Mesenchymal stem cell (in vitro differentiated cells and primary cell): ENCODE measurements at regions not wholly inside any gene's neighbourhood (a gene's known extent, or its start where the extent isn't known, plus 50 kb on each side); places are given as distances from the start of the nearest gene placed in this dataset.

ENCODE experiments used
- DNase-seq: peaks from one replicate; pipeline ENCODE4 v3.0.0-alpha.2; 2013
- H2AFZ ChIP-seq: one replicate; pipeline ENCODE4 v1.6.1; 2013; ENCODE audit warnings: low read depth, mild to moderate bottlenecking, control low read depth, inconsistent platforms, low read length, moderate library complexity
- H2AK5ac ChIP-seq: 2 replicates; pipeline ENCODE4 v1.6.1; 2013; ENCODE audit warnings: low read length, moderate library complexity, mild to moderate bottlenecking, inconsistent platforms; ENCODE audit not compliant: severe bottlenecking
- H2BK120ac ChIP-seq: one replicate; pipeline ENCODE4 v1.6.1; 2013; ENCODE audit warnings: low read depth, mild to moderate bottlenecking, inconsistent platforms, low read length, moderate library complexity
- H2BK12ac ChIP-seq, 2 experiments: one replicate each; pipeline ENCODE4 v1.6.1; 2013; ENCODE audit warnings: inconsistent platforms in 2 of 2, low read length in 2 of 2, mild to moderate bottlenecking in 2 of 2, moderate library complexity in 2 of 2, control low read depth in 1 of 2
- H2BK15ac ChIP-seq: one replicate; pipeline ENCODE4 v1.6.1; 2013; ENCODE audit warnings: mild to moderate bottlenecking, low read depth, inconsistent platforms; ENCODE audit not compliant: poor library complexity, severe bottlenecking
- H2BK5ac ChIP-seq: 2 replicates; pipeline ENCODE4 v1.6.1; 2013; ENCODE audit warnings: low read depth, mild to moderate bottlenecking, low read length, control low read depth, inconsistent platforms; ENCODE audit not compliant: poor library complexity, severe bottlenecking
- H3K14ac ChIP-seq, 2 experiments: one replicate each; pipeline ENCODE4 v1.6.1; 2013; ENCODE audit warnings: inconsistent platforms in 2 of 2, low read length in 2 of 2, control low read depth in 1 of 2, mild to moderate bottlenecking in 1 of 2, moderate library complexity in 1 of 2
- H3K18ac ChIP-seq, 2 experiments: one replicate each; pipeline ENCODE4 v1.6.1; 2013; ENCODE audit warnings: inconsistent platforms in 2 of 2, low read length in 2 of 2, control low read depth in 1 of 2, low read depth in 1 of 2, mild to moderate bottlenecking in 1 of 2
- H3K23ac ChIP-seq, 2 experiments: one replicate each; pipeline ENCODE4 v1.6.1; 2013; ENCODE audit warnings: inconsistent platforms in 2 of 2, low read length in 2 of 2, mild to moderate bottlenecking in 2 of 2, moderate library complexity in 2 of 2, control low read depth in 1 of 2
- H3K27ac ChIP-seq: 2 replicates; pipeline ENCODE4 v1.5.1; 2013; ENCODE audit warnings: mild to moderate bottlenecking, moderate library complexity, low read length, control low read depth, inconsistent platforms; ENCODE audit not compliant: poor library complexity, severe bottlenecking
- H3K27me3 ChIP-seq, 2 experiments: 2 replicates each; pipeline versions ENCODE4 v1.6.1 to v1.7.0; 2013; ENCODE audit warnings: low read length in 2 of 2, mild to moderate bottlenecking in 2 of 2, moderate library complexity in 2 of 2, control low read depth in 1 of 2, inconsistent platforms in 1 of 2; ENCODE audit not compliant: control insufficient read depth in 1 of 2, insufficient read depth in 1 of 2
- H3K36me3 ChIP-seq, 2 experiments: 2 replicates each; pipeline versions ENCODE4 v1.6.1 to v1.7.0; 2013; ENCODE audit warnings: low read length in 2 of 2, control low read depth in 1 of 2, inconsistent platforms in 1 of 2, low read depth in 1 of 2, mild to moderate bottlenecking in 1 of 2; ENCODE audit not compliant: insufficient read depth in 2 of 2, control insufficient read depth in 1 of 2
- H3K4ac ChIP-seq, 2 experiments: one replicate each; pipeline ENCODE4 v1.6.1; 2013; ENCODE audit warnings: inconsistent platforms in 2 of 2, low read length in 2 of 2, mild to moderate bottlenecking in 2 of 2, moderate library complexity in 2 of 2, control low read depth in 1 of 2, low read depth in 1 of 2
- H3K4me1 ChIP-seq: 2 replicates; pipeline ENCODE4 v1.6.1; 2013; ENCODE audit warnings: low read depth, low read length, control low read depth; ENCODE audit not compliant: control insufficient read depth, insufficient read depth
- H3K4me2 ChIP-seq: 2 replicates; pipeline ENCODE4 v1.6.1; 2013; ENCODE audit warnings: low read length, mild to moderate bottlenecking, inconsistent platforms; ENCODE audit not compliant: poor library complexity, severe bottlenecking
- H3K4me3 ChIP-seq, 2 experiments: 2 replicates each; pipeline versions ENCODE4 v1.5.1 to v1.7.0; 2013; ENCODE audit warnings: low read length in 2 of 2, mild to moderate bottlenecking in 2 of 2, control low read depth in 1 of 2, low read depth in 1 of 2; ENCODE audit not compliant: insufficient read depth in 1 of 2
- H3K79me1 ChIP-seq: replicated peaks from 2 replicates; pipeline ENCODE4 v1.6.1; 2013; ENCODE audit warnings: mild to moderate bottlenecking, control low read depth, low read length, inconsistent platforms; ENCODE audit not compliant: poor library complexity, severe bottlenecking
- H3K9ac ChIP-seq: 2 replicates; pipeline ENCODE4 v1.7.0; 2013; ENCODE audit warnings: mild to moderate bottlenecking, low read length, moderate library complexity
- H3K9me3 ChIP-seq: 2 replicates; pipeline ENCODE4 v1.7.0; 2013; ENCODE audit warnings: mild to moderate bottlenecking, low read length; ENCODE audit not compliant: control insufficient read depth
- H4K8ac ChIP-seq: one replicate; pipeline ENCODE4 v1.6.1; 2013; ENCODE audit warnings: inconsistent platforms, mild to moderate bottlenecking, low read length, moderate library complexity
- H4K91ac ChIP-seq: one replicate; pipeline ENCODE4 v1.6.1; 2013; ENCODE audit warnings: mild to moderate bottlenecking, low read length, inconsistent platforms
- WGBS: methylation state at CpG from one replicate; pipeline ENCODE4 v1.1.7; 2013; ENCODE audit warnings: mixed read lengths; 5-methylcytosine and 5-hydroxymethylcytosine counted together

DNA sequence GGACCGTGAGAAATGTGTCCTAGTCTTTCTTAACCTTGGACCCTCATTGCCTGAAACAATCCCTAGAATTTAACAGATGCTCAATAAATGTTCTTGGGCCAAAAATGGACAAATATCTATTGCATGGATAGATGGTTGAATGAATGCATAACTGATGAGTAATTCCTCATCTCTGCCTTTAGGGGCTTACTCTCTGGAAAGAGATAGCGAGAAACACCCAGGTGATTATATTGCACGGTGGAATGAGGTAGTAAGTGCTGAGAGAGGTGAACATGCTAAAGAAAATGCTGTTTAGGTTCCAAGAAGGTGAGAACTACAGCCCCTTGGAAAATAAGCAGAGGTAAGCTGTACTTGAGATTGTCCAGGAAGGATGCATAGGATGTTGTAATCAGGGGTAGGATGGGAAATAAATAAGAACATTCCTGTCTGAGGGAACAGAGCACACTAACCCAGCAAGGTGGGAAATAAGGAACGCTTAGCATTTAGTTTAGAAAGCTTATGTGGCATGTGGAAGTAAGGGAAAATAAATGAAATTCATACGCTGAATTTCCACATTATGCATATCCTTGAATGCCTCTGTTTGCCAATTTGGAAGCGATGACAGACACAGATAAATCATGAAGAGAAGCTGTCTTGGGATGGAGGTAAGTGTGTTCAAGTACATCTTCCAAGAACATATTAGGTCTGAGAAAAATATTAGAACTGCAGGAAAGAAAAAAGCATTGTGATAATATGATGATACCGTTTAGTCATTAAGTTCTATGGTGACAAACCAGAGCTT lies 426.6 kb downstream of the ARHGEF28 start:
- H2AFZ ChIP-seq: no peak overlapping the region
- no peak overlapping the region for H3K18ac ChIP-seq
- H3K23ac ChIP-seq: no peak overlapping the region
- H3K36me3 ChIP-seq: no peaks in the 10 kb centered on the region
- H2BK5ac ChIP-seq: no peak overlapping the region
- H3K27ac ChIP-seq: no peak overlapping the region
- no peaks in the 10 kb centered on the region for H3K27me3 ChIP-seq
- H2BK120ac ChIP-seq: no peak overlapping the region
- H2AK5ac ChIP-seq: no peak overlapping the region
- no peak overlapping the region for H3K4me3 ChIP-seq
- H3K9me3 ChIP-seq: no peaks in the 10 kb centered on the region
- WGBS: 96% methylated on average over 7 of the region's 7 CpGs
- H2BK15ac ChIP-seq: no peak overlapping the region
- H4K8ac ChIP-seq: no peak overlapping the region
- DNase-seq: no peak
- H3K14ac ChIP-seq: no peak overlapping the region
- no peak overlapping the region for H4K91ac ChIP-seq
- no peak overlapping the region for H2BK12ac ChIP-seq
- H3K79me1 ChIP-seq: no peaks in the 10 kb centered on the region
- H3K9ac ChIP-seq: no peak overlapping the region
- no peaks in the 10 kb centered on the region for H3K4me1 ChIP-seq
- no peak overlapping the region for H3K4me2 ChIP-seq
- no peak overlapping the region for H3K4ac ChIP-seq

DNA sequence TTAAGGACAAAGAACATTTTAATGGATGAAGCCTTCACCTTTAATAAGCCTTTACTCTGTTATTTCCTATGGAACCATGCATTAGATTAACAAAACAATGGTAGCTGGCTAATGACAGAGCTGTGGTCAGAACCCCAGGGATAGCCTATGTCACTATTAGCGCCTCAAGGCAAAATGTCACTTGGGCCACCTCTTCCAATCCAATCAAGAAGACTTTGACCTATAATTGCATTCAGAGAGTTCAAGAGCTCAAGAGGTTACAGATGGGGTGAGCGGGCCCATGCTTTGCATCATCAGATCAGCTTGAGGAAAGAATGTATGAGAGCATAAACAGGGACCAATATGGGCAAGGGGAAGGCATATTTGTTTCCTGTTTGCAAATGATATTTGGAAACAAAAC lies 425.1 kb downstream of the ARHGEF28 start:
- Histone ChIP-seq H2BK5ac (no peak overlapping the region), H3K4me3 (no peak overlapping the region), H3K36me3 (no peaks in the 10 kb centered on the region), H2BK15ac (no peak overlapping the region), H3K14ac (no peak overlapping the region), H3K4me2 (no peak overlapping the region), H3K23ac (no peak overlapping the region), H3K27ac (no peak overlapping the region), H4K8ac (no peak overlapping the region), H2AFZ (no peak overlapping the region), H3K9ac (no peak overlapping the region), H2BK12ac (no peak overlapping the region), H3K4ac (no peak overlapping the region), H3K4me1 (no peaks in the 10 kb centered on the region), H4K91ac (no peak overlapping the region), H3K27me3 (no peaks in the 10 kb centered on the region), H3K9me3 (no peaks in the 10 kb centered on the region), H2BK120ac (no peak overlapping the region), H3K18ac (no peak overlapping the region), H3K79me1 (no peaks in the 10 kb centered on the region), H2AK5ac (no peak overlapping the region)
- no peak for DNase-seq
- WGBS: 95% methylated on average over 2 of the region's 2 CpGs

DNA sequence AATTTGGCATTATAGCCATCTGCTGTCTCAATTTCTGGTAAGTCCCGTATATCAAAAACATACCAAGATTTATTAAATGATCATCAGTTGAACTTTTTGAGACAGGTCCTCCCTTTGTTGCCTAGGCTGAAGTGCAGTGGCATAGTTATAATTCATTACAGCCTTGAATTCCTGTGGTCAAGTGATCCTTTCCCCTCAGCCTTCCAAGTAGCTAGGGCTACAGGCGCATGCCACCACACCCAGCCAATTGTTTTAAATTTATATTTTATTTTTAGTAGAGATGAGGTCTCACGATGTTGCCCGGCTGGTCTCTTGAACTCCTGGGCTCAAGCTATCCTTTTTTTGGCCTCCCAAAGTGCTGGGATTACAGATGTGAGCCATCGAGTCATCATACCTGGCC lies 418.9 kb downstream of the ARHGEF28 start:
- WGBS: 88% methylated on average over 3 of the region's 5 CpGs

DNA sequence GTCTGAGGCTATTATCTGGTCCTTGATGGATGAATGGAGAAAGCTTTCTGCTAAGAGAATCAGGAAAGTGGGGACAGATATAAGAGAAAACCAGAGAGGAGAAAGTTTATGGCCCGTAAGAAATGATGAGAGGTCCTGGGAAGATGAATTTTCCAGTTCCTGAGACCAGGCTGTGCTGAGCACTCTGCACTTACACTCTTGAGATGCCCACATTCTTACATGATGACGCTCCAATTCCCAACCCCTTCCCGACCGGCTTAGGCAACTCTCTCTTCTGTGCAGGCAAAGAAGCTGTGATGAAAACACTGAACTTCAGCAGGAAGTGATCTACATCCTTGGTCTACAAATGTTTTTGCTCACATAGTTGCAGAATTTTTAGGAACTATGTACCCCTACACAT lies 417.0 kb downstream of the ARHGEF28 start:
- H4K8ac ChIP-seq: no peak overlapping the region
- no peaks in the 10 kb centered on the region for H3K9me3 ChIP-seq
- no peak overlapping the region for H3K23ac ChIP-seq
- H3K27me3 ChIP-seq: no peaks in the 10 kb centered on the region
- peaks cover 7% of the 10 kb centered on the region for H3K4me1 ChIP-seq
- H2AFZ ChIP-seq: no peak overlapping the region
- H4K91ac ChIP-seq: no peak overlapping the region
- DNase-seq: peak; percentile 92
- no peak overlapping the region for H3K4me2 ChIP-seq
- WGBS: 2% methylated on average over 4 of the region's 4 CpGs
- H3K79me1 ChIP-seq: no peaks in the 10 kb centered on the region
- peak overlapping the region; percentile 89 for H2BK15ac ChIP-seq
- no peak overlapping the region for H3K4ac ChIP-seq
- no peak overlapping the region for H2BK120ac ChIP-seq
- no peak overlapping the region for H2BK12ac ChIP-seq
- H3K9ac ChIP-seq: no peak overlapping the region
- no peaks in the 10 kb centered on the region for H3K36me3 ChIP-seq
- no peak overlapping the region for H3K14ac ChIP-seq
- peak overlapping the region; percentile 64 for H3K27ac ChIP-seq
- no peak overlapping the region for H2BK5ac ChIP-seq
- H2AK5ac ChIP-seq: no peak overlapping the region
- no peak overlapping the region for H3K4me3 ChIP-seq
- peak overlapping the region in 1 of 2 experiments; percentile 56 for H3K18ac ChIP-seq

More for the DNA sequence above, 418.9 kb downstream of the ARHGEF28 start:
- Histone ChIP-seq H2BK15ac (no peak overlapping the region), H3K4me2 (no peak overlapping the region), H3K9ac (no peak overlapping the region), H3K18ac (no peak overlapping the region), H2BK120ac (no peak overlapping the region), H3K27ac (no peak overlapping the region), H2BK12ac (no peak overlapping the region), H3K4me1 (peaks cover 5% of the 10 kb centered on the region), H2AK5ac (no peak overlapping the region), H3K9me3 (no peaks in the 10 kb centered on the region), H3K4me3 (no peak overlapping the region), H2BK5ac (no peak overlapping the region), H3K23ac (no peak overlapping the region), H3K79me1 (no peaks in the 10 kb centered on the region), H4K91ac (no peak overlapping the region), H3K27me3 (no peaks in the 10 kb centered on the region), H2AFZ (no peak overlapping the region), H3K14ac (no peak overlapping the region), H3K36me3 (no peaks in the 10 kb centered on the region), H4K8ac (no peak overlapping the region), H3K4ac (no peak overlapping the region)
- no peak for DNase-seq
